ENCODE measurements at regions not wholly inside any gene's neighbourhood (a gene's known extent, or its start where the extent isn't known, plus 50 kb on each side); places are given as distances from the start of the nearest gene placed in this dataset.
A peak's percentile ranks its signal among the peaks of the same experiment; 100 is the strongest.

DNA sequence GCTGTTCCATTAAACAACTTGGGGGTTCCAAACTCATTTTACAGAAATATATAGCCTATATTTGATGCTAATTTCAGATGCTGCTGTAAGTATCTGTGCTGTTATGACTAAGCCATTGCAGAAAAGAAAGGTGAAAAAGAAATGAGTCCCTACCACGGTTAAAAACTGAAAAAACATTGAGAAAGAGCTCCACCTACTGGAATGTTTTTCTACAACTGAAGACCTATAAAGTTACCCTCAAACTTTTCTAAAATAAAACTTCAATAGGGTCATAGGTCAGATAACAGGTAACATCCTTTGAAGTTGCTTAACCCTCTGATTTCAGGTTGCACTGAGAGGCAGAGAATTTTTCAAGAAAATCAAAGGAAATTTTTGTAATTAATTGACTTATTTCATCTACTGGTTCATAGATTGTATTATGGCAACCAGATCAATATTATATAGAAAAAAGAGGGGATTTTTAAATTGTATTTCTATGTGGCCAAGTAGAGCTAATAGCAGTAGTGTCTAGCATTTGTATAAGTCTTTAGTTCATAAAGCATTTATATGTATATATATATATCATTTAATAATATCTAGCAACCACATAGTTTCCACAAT lies 279.9 kb downstream of the RPS29 start:
- TF ChIP-seq CTCF (conservative IDR thresholded peaks at IDR 0.05) (peak; percentile 64), ZFX (IDR thresholded peaks at IDR 0.05) (no peak)

All from C4-2B (cell line).